ENCODE measurements at regions not wholly inside any gene's neighbourhood (a gene's known extent, or its start where the extent isn't known, plus 50 kb on each side); places are given as distances from the start of the nearest gene placed in this dataset.

DNA sequence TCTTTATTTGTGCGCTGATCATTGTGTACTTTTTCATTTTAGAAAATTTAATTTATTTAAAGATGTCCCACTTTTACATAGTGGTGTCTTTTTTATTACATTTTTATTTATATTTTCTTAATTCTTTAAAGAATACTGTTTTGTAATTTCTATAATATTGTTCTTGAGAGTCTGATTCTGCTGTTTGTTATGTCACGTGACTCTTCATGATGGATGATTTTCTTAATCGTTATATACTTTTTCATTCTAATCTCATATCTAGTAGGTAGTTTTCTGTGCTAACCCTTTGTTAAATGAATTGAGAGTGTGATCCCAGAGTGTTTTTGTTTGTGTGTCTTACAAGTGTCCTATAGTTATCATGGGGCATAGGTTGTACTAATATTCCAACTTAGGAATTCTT, 568.2 kb upstream of the AMOT start:
- TF ChIP-seq, protein P1, sequence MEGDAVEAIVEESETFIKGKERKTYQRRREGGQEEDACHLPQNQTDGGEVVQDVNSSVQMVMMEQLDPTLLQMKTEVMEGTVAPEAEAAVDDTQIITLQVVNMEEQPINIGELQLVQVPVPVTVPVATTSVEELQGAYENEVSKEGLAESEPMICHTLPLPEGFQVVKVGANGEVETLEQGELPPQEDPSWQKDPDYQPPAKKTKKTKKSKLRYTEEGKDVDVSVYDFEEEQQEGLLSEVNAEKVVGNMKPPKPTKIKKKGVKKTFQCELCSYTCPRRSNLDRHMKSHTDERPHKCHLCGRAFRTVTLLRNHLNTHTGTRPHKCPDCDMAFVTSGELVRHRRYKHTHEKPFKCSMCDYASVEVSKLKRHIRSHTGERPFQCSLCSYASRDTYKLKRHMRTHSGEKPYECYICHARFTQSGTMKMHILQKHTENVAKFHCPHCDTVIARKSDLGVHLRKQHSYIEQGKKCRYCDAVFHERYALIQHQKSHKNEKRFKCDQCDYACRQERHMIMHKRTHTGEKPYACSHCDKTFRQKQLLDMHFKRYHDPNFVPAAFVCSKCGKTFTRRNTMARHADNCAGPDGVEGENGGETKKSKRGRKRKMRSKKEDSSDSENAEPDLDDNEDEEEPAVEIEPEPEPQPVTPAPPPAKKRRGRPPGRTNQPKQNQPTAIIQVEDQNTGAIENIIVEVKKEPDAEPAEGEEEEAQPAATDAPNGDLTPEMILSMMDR (IDR thresholded peaks at IDR 0.05; ENCODE audit: low read length): no peak
- TF ChIP-seq EZH2 (IDR thresholded peaks at IDR 0.05; ENCODE audit: borderline replicate concordance, low read length): no peak

Measured in OCI-LY1 (cell line).